ENCODE measurements at regions not wholly inside any gene's neighbourhood (a gene's known extent, or its start where the extent isn't known, plus 50 kb on each side); places are given as distances from the start of the nearest gene placed in this dataset.

DNA sequence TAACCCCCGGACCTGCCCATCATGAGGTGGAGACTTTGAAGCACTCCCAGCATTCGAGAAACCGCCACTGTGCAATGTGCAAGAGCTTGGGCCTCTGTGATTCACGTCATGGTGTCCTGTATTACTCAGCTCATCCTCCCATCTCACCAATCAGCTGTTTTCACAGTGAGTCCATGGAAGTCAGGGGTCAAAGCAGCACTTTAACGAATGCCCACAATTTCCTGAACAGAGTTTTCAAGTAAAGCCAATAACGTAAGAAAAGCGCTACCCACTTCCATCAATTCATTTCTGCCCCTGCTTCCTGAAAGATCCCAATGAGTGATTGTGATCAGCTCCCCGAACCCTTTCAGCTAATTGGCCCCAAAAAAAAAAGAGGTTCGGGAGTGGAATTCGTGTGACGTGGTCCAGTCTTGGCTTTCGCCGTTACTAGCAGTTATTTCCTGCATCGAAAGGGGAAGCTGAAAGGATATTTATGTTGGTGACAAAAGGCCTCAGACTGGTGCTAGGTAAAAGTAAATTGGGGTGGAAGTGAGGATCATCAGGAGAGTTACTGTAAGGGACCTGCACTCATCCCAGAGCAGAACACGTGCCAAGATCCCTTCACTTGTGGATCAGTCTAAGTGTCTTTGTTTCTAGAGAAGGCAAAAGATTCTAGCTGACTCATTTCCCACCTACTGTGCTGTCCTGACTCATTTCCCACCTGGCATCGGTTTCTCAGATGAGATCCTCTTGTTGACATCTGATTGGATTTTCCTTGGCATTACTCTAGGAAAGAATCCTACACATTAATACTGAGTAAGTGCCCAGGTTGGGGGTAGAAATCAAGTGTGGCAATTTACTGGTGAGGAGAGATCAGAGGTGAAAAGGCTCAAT lies 136.7 kb upstream of the NUDT7 start:
- no peak overlapping the region for H3K4me2 ChIP-seq (ENCODE audit: insufficient read depth, low read length)
- H3K27ac ChIP-seq (ENCODE audit: low read depth, low read length), result no peak overlapping the region
- peaks cover 2% of the 10 kb centered on the region for H3K4me1 ChIP-seq (ENCODE audit: insufficient read depth, low read length)

GRCh38 chr16:77588389-77588788 lies 133.9 kb upstream of the NUDT7 start:
- no peak for DNase-seq (ENCODE audit: insufficient read length, low spot score, missing footprints)
- no peak overlapping the region for H2AFZ ChIP-seq (ENCODE audit: low read length)
- H3K4me3 ChIP-seq (ENCODE audit: insufficient read depth, low read length), result no peak overlapping the region
- H3K27ac ChIP-seq (ENCODE audit: low read depth, low read length), result no peak overlapping the region
- no peaks in the 10 kb centered on the region for H3K9me3 ChIP-seq (ENCODE audit: low read depth, low read length)
- H3K4me1 ChIP-seq (ENCODE audit: insufficient read depth, low read length), result peaks cover 2% of the 10 kb centered on the region
- TF ChIP-seq, protein P1, sequence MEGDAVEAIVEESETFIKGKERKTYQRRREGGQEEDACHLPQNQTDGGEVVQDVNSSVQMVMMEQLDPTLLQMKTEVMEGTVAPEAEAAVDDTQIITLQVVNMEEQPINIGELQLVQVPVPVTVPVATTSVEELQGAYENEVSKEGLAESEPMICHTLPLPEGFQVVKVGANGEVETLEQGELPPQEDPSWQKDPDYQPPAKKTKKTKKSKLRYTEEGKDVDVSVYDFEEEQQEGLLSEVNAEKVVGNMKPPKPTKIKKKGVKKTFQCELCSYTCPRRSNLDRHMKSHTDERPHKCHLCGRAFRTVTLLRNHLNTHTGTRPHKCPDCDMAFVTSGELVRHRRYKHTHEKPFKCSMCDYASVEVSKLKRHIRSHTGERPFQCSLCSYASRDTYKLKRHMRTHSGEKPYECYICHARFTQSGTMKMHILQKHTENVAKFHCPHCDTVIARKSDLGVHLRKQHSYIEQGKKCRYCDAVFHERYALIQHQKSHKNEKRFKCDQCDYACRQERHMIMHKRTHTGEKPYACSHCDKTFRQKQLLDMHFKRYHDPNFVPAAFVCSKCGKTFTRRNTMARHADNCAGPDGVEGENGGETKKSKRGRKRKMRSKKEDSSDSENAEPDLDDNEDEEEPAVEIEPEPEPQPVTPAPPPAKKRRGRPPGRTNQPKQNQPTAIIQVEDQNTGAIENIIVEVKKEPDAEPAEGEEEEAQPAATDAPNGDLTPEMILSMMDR (IDR thresholded peaks at IDR 0.05; ENCODE audit: extremely low read depth, low read depth, low read length), result no peak
- H4K20me1 ChIP-seq (ENCODE audit: insufficient read depth, low read length), result no peaks in the 10 kb centered on the region
- H3K36me3 ChIP-seq (ENCODE audit: insufficient read depth, low read length), result no peaks in the 10 kb centered on the region
- no peak overlapping the region for H3K4me2 ChIP-seq (ENCODE audit: insufficient read depth, low read length)
- no peaks in the 10 kb centered on the region for H3K27me3 ChIP-seq (ENCODE audit: insufficient read depth, low read length)
- H3K79me2 ChIP-seq (ENCODE audit: insufficient read depth, low read length), result no peaks in the 10 kb centered on the region

More for the DNA sequence above, 136.7 kb upstream of the NUDT7 start:
- H3K9me3 ChIP-seq (ENCODE audit: low read depth, low read length), result no peaks in the 10 kb centered on the region
- peak; percentile 22 for DNase-seq (ENCODE audit: insufficient read length, low spot score, missing footprints)
- no peak overlapping the region for H2AFZ ChIP-seq (ENCODE audit: low read length)
- peaks cover 4% of the 10 kb centered on the region for H3K27me3 ChIP-seq (ENCODE audit: insufficient read depth, low read length)
- no peak overlapping the region for H3K4me3 ChIP-seq (ENCODE audit: insufficient read depth, low read length)
- no peaks in the 10 kb centered on the region for H4K20me1 ChIP-seq (ENCODE audit: insufficient read depth, low read length)
- TF ChIP-seq, protein P1 (IDR thresholded peaks at IDR 0.05; ENCODE audit: extremely low read depth, low read depth, low read length), result no peak
- H3K79me2 ChIP-seq (ENCODE audit: insufficient read depth, low read length), result no peaks in the 10 kb centered on the region
- no peaks in the 10 kb centered on the region for H3K36me3 ChIP-seq (ENCODE audit: insufficient read depth, low read length)

DNA sequence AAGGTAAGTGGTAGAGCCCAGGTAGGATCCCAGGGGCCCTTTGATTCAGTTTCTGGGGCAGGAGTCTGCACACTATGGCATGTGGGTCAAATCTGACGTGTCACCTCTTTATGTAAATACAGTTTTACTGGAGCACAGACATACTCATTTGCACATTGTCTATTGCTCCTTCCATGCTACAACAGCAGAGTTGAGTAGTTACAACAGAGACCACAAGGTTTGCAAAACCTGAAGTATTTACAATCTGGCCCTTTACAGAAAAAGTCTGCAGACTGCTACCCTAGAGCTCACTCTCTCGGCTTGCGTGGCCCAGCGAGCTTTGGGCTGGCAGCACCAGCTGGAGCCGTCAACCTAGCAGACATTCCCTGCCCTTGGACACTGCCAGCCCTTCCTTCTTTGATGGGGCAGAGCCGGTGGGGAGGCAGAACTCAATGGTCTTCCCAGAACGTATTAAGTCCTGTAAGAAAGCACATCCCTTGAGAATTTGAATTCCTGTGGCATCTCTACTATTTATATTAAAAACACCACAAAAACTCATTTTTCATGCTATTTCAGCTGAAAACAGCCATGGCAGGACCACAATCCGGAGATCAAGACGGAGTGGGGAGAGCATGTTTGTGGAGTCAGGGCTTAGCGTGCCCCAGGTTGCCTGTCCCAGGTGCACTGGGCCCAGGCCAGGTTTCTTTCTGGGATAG lies 133.1 kb upstream of the NUDT7 start:
- TF ChIP-seq, protein P1 (IDR thresholded peaks at IDR 0.05; ENCODE audit: extremely low read depth, low read depth, low read length), result no peak
- H3K36me3 ChIP-seq (ENCODE audit: insufficient read depth, low read length), result no peaks in the 10 kb centered on the region
- H3K79me2 ChIP-seq (ENCODE audit: insufficient read depth, low read length), result no peaks in the 10 kb centered on the region
- no peak for DNase-seq (ENCODE audit: insufficient read length, low spot score, missing footprints)
- H2AFZ ChIP-seq (ENCODE audit: low read length), result no peak overlapping the region
- no peak overlapping the region for H3K4me2 ChIP-seq (ENCODE audit: insufficient read depth, low read length)
- H3K9me3 ChIP-seq (ENCODE audit: low read depth, low read length), result no peaks in the 10 kb centered on the region
- no peaks in the 10 kb centered on the region for H4K20me1 ChIP-seq (ENCODE audit: insufficient read depth, low read length)
- H3K27ac ChIP-seq (ENCODE audit: low read depth, low read length), result no peak overlapping the region
- peaks cover 2% of the 10 kb centered on the region for H3K4me1 ChIP-seq (ENCODE audit: insufficient read depth, low read length)
- H3K27me3 ChIP-seq (ENCODE audit: insufficient read depth, low read length), result no peaks in the 10 kb centered on the region
- H3K4me3 ChIP-seq (ENCODE audit: insufficient read depth, low read length), result no peak overlapping the region

DNA sequence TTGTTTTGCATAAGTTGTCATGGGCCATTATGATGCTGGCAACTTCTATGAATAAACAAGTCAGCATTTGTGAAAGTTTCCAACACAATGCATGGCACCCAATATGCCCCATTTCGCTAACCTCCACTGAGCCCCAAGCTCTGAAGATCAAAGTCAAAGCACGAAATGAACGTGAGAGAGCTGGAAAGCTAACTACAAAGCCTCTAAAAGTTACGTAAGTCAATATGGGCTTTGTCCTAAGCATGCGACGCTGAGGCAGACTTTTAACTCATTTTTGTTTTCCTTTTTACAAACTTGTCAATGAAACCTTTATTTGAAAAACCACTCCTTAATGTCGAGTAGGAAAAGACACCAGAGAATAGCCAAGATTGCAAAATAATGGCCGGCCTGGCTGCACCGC lies 131.6 kb upstream of the NUDT7 start:
- Histone ChIP-seq H3K27ac (ENCODE audit: low read depth, low read length) (no peak overlapping the region), H4K20me1 (ENCODE audit: insufficient read depth, low read length) (no peaks in the 10 kb centered on the region), H3K27me3 (ENCODE audit: insufficient read depth, low read length) (peaks cover 4% of the 10 kb centered on the region), H2AFZ (ENCODE audit: low read length) (no peak overlapping the region), H3K36me3 (ENCODE audit: insufficient read depth, low read length) (no peaks in the 10 kb centered on the region), H3K9me3 (ENCODE audit: low read depth, low read length) (no peaks in the 10 kb centered on the region), H3K4me1 (ENCODE audit: insufficient read depth, low read length) (peaks cover 6% of the 10 kb centered on the region), H3K4me3 (ENCODE audit: insufficient read depth, low read length) (no peak overlapping the region), H3K79me2 (ENCODE audit: insufficient read depth, low read length) (no peaks in the 10 kb centered on the region), H3K4me2 (ENCODE audit: insufficient read depth, low read length) (no peak overlapping the region)
- TF ChIP-seq, protein P1 (IDR thresholded peaks at IDR 0.05; ENCODE audit: extremely low read depth, low read depth, low read length), result no peak
- DNase-seq (ENCODE audit: insufficient read length, low spot score, missing footprints), result no peak
